ENCODE measurements at regions not wholly inside any gene's neighbourhood (a gene's known extent, or its start where the extent isn't known, plus 50 kb on each side); places are given as distances from the start of the nearest gene placed in this dataset.

DNA sequence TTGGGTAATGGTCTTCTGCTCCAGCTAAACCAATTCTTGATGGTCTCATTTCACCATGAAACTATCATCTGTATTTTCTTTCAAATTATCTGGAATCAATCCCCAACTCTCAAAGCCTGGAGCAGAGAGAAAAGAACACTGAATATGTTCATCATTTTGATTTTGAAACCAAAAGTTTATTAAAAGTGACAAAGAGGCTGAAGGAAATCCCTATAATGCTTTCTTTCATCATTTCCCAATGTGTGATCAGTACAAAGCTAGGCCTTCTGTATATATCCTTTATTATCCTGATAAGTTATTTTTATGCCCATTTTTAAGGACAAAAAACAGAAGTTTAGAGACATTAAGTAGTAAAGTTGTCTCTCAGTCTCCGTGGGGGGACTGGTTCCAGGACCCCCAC lies 50.1 kb upstream of the MBNL1 start:
- no peak for TF ChIP-seq SP1 (IDR thresholded peaks at IDR 0.05)
- no peak for TF ChIP-seq BHLHE40 (IDR thresholded peaks at IDR 0.05; ENCODE audit: borderline replicate concordance)
- no peak for TF ChIP-seq SUZ12 (IDR thresholded peaks at IDR 0.05)
- no peak for TF ChIP-seq TARDBP (IDR thresholded peaks at IDR 0.05)

Data from HEK293T (cell line).